ENCODE measurements at regions not wholly inside any gene's neighbourhood (a gene's known extent, or its start where the extent isn't known, plus 50 kb on each side); places are given as distances from the start of the nearest gene placed in this dataset.

DNA sequence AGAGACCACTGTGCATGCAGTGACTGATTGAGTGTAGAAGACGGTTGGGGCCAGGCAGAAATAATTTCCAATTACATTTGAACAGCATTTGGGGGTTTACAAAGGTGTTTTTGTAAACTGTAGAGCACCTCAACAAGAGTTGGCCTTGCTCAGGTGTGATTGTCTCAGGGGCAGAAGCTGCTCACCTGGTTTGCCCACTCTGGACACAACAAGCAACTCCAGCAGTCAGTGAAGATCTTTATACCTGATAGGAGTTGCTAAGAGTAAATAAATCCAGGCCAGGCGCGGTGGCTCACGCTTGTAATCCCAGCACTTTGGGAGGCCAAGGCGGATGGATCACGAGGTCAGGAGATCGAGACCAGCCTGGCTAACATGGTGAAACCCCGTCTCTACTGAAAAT, 221.3 kb downstream of the RAB28 start (continued):
- TF ChIP-seq, protein P1, sequence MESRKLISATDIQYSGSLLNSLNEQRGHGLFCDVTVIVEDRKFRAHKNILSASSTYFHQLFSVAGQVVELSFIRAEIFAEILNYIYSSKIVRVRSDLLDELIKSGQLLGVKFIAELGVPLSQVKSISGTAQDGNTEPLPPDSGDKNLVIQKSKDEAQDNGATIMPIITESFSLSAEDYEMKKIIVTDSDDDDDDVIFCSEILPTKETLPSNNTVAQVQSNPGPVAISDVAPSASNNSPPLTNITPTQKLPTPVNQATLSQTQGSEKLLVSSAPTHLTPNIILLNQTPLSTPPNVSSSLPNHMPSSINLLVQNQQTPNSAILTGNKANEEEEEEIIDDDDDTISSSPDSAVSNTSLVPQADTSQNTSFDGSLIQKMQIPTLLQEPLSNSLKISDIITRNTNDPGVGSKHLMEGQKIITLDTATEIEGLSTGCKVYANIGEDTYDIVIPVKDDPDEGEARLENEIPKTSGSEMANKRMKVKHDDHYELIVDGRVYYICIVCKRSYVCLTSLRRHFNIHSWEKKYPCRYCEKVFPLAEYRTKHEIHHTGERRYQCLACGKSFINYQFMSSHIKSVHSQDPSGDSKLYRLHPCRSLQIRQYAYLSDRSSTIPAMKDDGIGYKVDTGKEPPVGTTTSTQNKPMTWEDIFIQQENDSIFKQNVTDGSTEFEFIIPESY (IDR thresholded peaks at IDR 0.05) = no peak
- TF ChIP-seq RAD21 (IDR thresholded peaks at IDR 0.05) = no peak

DNA sequence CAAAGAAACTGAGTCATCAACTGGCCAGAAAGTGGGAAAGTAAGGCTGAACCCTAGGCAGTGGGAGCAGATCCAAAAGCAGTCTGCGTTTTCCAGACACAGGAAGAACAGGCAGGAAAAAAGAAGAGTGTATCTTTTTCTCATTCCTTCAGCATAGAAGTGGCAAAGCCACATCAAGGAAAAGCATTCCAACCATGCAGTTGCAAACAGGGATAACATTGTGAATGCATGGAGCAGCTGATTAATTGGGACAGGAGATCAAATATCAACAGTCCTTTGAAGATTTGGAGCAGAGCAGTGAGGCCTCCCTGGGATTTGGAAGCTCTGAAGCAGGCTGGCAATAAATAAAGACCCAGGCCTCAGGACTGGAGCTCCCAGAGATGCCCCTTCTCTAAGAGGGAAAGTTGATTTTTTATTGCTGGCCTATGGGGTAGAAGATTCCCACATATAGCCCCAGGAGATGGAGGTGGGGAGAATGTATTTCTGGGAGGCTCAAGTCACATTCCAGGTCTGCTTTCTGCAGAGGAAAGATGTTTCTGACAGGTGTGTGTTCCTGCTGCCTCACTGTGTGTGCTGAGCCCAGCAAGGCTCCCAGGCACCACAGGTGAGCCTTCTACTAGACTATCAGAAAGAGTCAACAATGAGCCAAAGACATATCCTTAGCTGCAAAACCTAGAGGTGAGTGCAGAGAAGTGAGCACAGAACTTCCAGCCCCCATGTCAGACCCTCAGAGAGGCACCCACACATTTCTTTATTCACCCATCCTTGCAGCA, 222.5 kb downstream of the RAB28 start:
- Histone ChIP-seq H3K9ac (ENCODE audit: low read depth in 1 of 2, low read length in 2 of 2) (no peak overlapping the region), H3K27ac (ENCODE audit: low read depth in 1 of 2, low read length in 2 of 2) (no peak overlapping the region), H3K36me3 (ENCODE audit: control insufficient read depth in 4 of 4, insufficient read depth in 3 of 4, low read depth in 1 of 4, low read length in 3 of 4) (no peaks in the 10 kb centered on the region), H3K4me3 (ENCODE audit: low read depth in 1 of 3, low read length in 3 of 3) (no peak overlapping the region), H3K27me3 (ENCODE audit: control insufficient read depth in 4 of 4, insufficient read depth in 4 of 4, low read length in 3 of 4) (no peaks in the 10 kb centered on the region), H3K9me3 (ENCODE audit: control insufficient read depth in 4 of 4, low read length in 3 of 4) (no peaks in the 10 kb centered on the region), H3K4me1 (ENCODE audit: control insufficient read depth in 4 of 4, insufficient read depth in 4 of 4, low read length in 3 of 4) (no peaks in the 10 kb centered on the region)
- WGBS = 71% methylated on average over 1 of the region's 1 CpG
- DNase-seq (ENCODE audit: low spot score) = no peak
- TF ChIP-seq, protein P2, sequence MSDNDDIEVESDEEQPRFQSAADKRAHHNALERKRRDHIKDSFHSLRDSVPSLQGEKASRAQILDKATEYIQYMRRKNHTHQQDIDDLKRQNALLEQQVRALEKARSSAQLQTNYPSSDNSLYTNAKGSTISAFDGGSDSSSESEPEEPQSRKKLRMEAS (IDR thresholded peaks at IDR 0.05) = no peak
- TF ChIP-seq, protein P3, sequence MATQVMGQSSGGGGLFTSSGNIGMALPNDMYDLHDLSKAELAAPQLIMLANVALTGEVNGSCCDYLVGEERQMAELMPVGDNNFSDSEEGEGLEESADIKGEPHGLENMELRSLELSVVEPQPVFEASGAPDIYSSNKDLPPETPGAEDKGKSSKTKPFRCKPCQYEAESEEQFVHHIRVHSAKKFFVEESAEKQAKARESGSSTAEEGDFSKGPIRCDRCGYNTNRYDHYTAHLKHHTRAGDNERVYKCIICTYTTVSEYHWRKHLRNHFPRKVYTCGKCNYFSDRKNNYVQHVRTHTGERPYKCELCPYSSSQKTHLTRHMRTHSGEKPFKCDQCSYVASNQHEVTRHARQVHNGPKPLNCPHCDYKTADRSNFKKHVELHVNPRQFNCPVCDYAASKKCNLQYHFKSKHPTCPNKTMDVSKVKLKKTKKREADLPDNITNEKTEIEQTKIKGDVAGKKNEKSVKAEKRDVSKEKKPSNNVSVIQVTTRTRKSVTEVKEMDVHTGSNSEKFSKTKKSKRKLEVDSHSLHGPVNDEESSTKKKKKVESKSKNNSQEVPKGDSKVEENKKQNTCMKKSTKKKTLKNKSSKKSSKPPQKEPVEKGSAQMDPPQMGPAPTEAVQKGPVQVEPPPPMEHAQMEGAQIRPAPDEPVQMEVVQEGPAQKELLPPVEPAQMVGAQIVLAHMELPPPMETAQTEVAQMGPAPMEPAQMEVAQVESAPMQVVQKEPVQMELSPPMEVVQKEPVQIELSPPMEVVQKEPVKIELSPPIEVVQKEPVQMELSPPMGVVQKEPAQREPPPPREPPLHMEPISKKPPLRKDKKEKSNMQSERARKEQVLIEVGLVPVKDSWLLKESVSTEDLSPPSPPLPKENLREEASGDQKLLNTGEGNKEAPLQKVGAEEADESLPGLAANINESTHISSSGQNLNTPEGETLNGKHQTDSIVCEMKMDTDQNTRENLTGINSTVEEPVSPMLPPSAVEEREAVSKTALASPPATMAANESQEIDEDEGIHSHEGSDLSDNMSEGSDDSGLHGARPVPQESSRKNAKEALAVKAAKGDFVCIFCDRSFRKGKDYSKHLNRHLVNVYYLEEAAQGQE (IDR thresholded peaks at IDR 0.05) = no peak
- TF ChIP-seq JUND (IDR thresholded peaks at IDR 0.05) = no peak
- TF ChIP-seq FOXA2 (IDR thresholded peaks at IDR 0.05) = no peak
- no peak for TF ChIP-seq RXRA (IDR thresholded peaks at IDR 0.05)
- TF ChIP-seq NR2F2 (IDR thresholded peaks at IDR 0.05) = no peak

DNA sequence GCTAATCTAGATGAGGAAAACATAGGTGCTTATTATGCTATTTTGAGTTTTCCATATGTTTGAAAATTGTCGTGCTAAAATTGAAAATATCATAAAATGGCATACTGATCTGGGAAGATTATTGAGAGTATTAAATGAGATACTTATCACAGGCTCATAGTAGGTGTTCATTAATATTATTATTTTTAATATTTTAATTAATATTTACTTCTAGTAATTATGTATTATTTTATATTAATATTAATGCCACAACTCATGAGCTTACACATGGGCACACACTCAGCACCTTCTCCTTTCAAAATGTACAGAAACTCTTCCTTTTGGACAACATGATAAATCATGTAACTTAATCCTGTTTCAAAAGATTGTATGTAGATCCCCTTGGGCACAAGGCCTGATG, 223.6 kb downstream of the RAB28 start:
- no peak for TF ChIP-seq HNF4G (IDR thresholded peaks at IDR 0.05)
- TF ChIP-seq SP1 (IDR thresholded peaks at IDR 0.05) = no peak
- no peak for TF ChIP-seq RXRA (IDR thresholded peaks at IDR 0.05)
- no peak for TF ChIP-seq FOXA2 (IDR thresholded peaks at IDR 0.05)
- TF ChIP-seq, protein P2 (IDR thresholded peaks at IDR 0.05) = no peak
- TF ChIP-seq JUND (IDR thresholded peaks at IDR 0.05) = no peak
- TF ChIP-seq NR2F2 (IDR thresholded peaks at IDR 0.05) = no peak
- no peak for TF ChIP-seq EGR1 (IDR thresholded peaks at IDR 0.05; ENCODE audit: low read depth in 2 of 2)
- TF ChIP-seq GABPA (IDR thresholded peaks at IDR 0.05 in 1 of 2, conservative IDR thresholded peaks at IDR 0.05 in 1 of 2) = no peak
- TF ChIP-seq, protein P3 (IDR thresholded peaks at IDR 0.05) = no peak
- TF ChIP-seq, protein P4, sequence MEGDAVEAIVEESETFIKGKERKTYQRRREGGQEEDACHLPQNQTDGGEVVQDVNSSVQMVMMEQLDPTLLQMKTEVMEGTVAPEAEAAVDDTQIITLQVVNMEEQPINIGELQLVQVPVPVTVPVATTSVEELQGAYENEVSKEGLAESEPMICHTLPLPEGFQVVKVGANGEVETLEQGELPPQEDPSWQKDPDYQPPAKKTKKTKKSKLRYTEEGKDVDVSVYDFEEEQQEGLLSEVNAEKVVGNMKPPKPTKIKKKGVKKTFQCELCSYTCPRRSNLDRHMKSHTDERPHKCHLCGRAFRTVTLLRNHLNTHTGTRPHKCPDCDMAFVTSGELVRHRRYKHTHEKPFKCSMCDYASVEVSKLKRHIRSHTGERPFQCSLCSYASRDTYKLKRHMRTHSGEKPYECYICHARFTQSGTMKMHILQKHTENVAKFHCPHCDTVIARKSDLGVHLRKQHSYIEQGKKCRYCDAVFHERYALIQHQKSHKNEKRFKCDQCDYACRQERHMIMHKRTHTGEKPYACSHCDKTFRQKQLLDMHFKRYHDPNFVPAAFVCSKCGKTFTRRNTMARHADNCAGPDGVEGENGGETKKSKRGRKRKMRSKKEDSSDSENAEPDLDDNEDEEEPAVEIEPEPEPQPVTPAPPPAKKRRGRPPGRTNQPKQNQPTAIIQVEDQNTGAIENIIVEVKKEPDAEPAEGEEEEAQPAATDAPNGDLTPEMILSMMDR (IDR thresholded peaks at IDR 0.05; ENCODE audit: low read depth, low read length, missing input control) = no peak
- TF ChIP-seq FOXA1 (IDR thresholded peaks at IDR 0.05) = no peak
- H3K9ac ChIP-seq (ENCODE audit: low read depth in 1 of 2, low read length in 2 of 2) = no peak overlapping the region
- no peaks in the 10 kb centered on the region for H3K36me3 ChIP-seq (ENCODE audit: control insufficient read depth in 4 of 4, insufficient read depth in 3 of 4, low read depth in 1 of 4, low read length in 3 of 4)
- WGBS = 95% methylated on average over 1 of the region's 1 CpG
- H3K9me3 ChIP-seq (ENCODE audit: control insufficient read depth in 4 of 4, low read length in 3 of 4) = no peaks in the 10 kb centered on the region
- no peaks in the 10 kb centered on the region for H3K27me3 ChIP-seq (ENCODE audit: control insufficient read depth in 4 of 4, insufficient read depth in 4 of 4, low read length in 3 of 4)
- no peaks in the 10 kb centered on the region for H3K4me1 ChIP-seq (ENCODE audit: control insufficient read depth in 4 of 4, insufficient read depth in 4 of 4, low read length in 3 of 4)
- no peak overlapping the region for H3K4me3 ChIP-seq (ENCODE audit: low read depth in 1 of 3, low read length in 3 of 3)
- H3K27ac ChIP-seq (ENCODE audit: low read depth in 1 of 2, low read length in 2 of 2) = no peak overlapping the region
- DNase-seq (ENCODE audit: low spot score) = no peak
